ENCODE measurements at regions not wholly inside any gene's neighbourhood (a gene's known extent, or its start where the extent isn't known, plus 50 kb on each side); places are given as distances from the start of the nearest gene placed in this dataset.

- TF ChIP-seq POLR2AphosphoS5 (IDR thresholded peaks at IDR 0.05) = no peak
- TF ChIP-seq, protein P1, sequence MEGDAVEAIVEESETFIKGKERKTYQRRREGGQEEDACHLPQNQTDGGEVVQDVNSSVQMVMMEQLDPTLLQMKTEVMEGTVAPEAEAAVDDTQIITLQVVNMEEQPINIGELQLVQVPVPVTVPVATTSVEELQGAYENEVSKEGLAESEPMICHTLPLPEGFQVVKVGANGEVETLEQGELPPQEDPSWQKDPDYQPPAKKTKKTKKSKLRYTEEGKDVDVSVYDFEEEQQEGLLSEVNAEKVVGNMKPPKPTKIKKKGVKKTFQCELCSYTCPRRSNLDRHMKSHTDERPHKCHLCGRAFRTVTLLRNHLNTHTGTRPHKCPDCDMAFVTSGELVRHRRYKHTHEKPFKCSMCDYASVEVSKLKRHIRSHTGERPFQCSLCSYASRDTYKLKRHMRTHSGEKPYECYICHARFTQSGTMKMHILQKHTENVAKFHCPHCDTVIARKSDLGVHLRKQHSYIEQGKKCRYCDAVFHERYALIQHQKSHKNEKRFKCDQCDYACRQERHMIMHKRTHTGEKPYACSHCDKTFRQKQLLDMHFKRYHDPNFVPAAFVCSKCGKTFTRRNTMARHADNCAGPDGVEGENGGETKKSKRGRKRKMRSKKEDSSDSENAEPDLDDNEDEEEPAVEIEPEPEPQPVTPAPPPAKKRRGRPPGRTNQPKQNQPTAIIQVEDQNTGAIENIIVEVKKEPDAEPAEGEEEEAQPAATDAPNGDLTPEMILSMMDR (IDR thresholded peaks at IDR 0.05) = no peak
- no peak for TF ChIP-seq POLR2A (IDR thresholded peaks at IDR 0.05)
- TF ChIP-seq EP300 (IDR thresholded peaks at IDR 0.05) = no peak
- no peaks in the 10 kb centered on the region for H3K9me3 ChIP-seq
- H3K27ac ChIP-seq = no peak overlapping the region
- DNase-seq (ENCODE audit: low spot score in 2 of 2) = no peak
- H3K36me3 ChIP-seq = no peaks in the 10 kb centered on the region
- no peaks in the 10 kb centered on the region for H3K27me3 ChIP-seq
- 84% methylated on average over 9 of the region's 9 CpGs for WGBS
- H3K4me3 ChIP-seq = no peak overlapping the region
- H3K4me1 ChIP-seq = peaks cover 7% of the 10 kb centered on the region
Observed at GRCh38 chr1:219795363-219795917, 132.9 kb downstream of the SLC30A10 start.

- H3K27ac ChIP-seq = no peak overlapping the region
- H3K27me3 ChIP-seq = no peaks in the 10 kb centered on the region
- no peaks in the 10 kb centered on the region for H3K36me3 ChIP-seq
- TF ChIP-seq EP300 (IDR thresholded peaks at IDR 0.05) (no peak), POLR2A (IDR thresholded peaks at IDR 0.05) (no peak), POLR2AphosphoS5 (IDR thresholded peaks at IDR 0.05) (no peak)
- TF ChIP-seq, protein P1 (IDR thresholded peaks at IDR 0.05) = no peak
- H3K9me3 ChIP-seq = no peaks in the 10 kb centered on the region
- WGBS = 86% methylated on average over 8 of the region's 8 CpGs
- DNase-seq (ENCODE audit: low spot score in 2 of 2) = no peak
- H3K4me3 ChIP-seq = no peak overlapping the region
- peaks cover 7% of the 10 kb centered on the region for H3K4me1 ChIP-seq
Observed at GRCh38 chr1:219794085-219794743, 134.1 kb downstream of the SLC30A10 start.

DNA sequence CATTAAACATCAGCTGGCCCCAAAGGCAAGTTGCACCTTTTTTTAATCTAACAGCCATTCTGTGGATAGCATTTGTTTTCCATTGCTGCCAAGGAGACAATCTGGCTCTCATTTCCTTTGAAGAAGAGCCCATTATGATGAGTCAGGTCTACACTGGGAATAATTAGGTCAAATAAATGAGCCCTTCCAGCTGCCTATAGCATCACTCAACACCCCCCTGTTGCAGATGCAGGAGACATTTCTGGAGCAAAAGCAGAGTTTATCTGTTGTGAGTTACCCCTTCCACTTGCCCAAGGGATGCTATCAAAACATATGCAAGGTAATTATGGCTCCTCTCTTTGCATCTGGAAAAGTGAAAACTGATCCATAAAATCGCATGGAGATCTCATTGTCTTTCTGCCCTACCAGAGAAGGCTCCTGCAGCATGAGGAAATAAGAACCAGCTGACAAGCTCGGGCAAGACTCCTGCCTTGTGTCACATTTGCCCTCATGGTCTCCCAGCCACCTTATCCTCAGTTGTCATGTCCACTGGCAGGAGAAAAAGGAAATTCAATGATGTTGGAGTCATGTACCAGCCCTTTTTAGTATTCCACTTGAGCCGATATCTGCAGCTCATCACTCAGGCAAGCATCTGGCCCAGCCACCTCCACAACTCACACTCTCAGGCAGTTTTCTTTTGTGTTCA is 135.9 kb downstream of the SLC30A10 start:
- TF ChIP-seq POLR2A (IDR thresholded peaks at IDR 0.05) (no peak), POLR2AphosphoS5 (IDR thresholded peaks at IDR 0.05) (no peak), EP300 (IDR thresholded peaks at IDR 0.05) (no peak)
- TF ChIP-seq, protein P1 (IDR thresholded peaks at IDR 0.05) = no peak
- Histone ChIP-seq H3K27ac (no peak overlapping the region), H3K4me3 (no peak overlapping the region), H3K36me3 (no peaks in the 10 kb centered on the region), H3K4me1 (peaks cover 7% of the 10 kb centered on the region), H3K9me3 (no peaks in the 10 kb centered on the region), H3K27me3 (no peaks in the 10 kb centered on the region)
- no peak for DNase-seq (ENCODE audit: low spot score in 2 of 2)
- 54% methylated on average over 3 of the region's 3 CpGs for WGBS

- no peak for DNase-seq (ENCODE audit: low spot score in 2 of 2)
- Histone ChIP-seq H3K4me1 (peaks cover 7% of the 10 kb centered on the region), H3K36me3 (no peaks in the 10 kb centered on the region), H3K4me3 (no peak overlapping the region), H3K27me3 (no peaks in the 10 kb centered on the region), H3K9me3 (no peaks in the 10 kb centered on the region), H3K27ac (no peak overlapping the region)
- 61% methylated on average over 2 of the region's 2 CpGs for WGBS
- TF ChIP-seq POLR2AphosphoS5 (IDR thresholded peaks at IDR 0.05) (no peak), EP300 (IDR thresholded peaks at IDR 0.05) (no peak), POLR2A (IDR thresholded peaks at IDR 0.05) (no peak)
- TF ChIP-seq, protein P1 (IDR thresholded peaks at IDR 0.05) = no peak
Observed at GRCh38 chr1:219791766-219792165, 136.6 kb downstream of the SLC30A10 start.
